GM23338 (cell line): ENCODE measurements at regions not wholly inside any gene's neighbourhood (a gene's known extent, or its start where the extent isn't known, plus 50 kb on each side); places are given as distances from the start of the nearest gene placed in this dataset.

Source experiments
- ATAC-seq: fragments of 200-7000 bp; cut with Tn5 transposase; 3 replicates; pipeline ENCODE4 v1.9.1; 2020
- DNase-seq: peaks from one replicate; pipeline ENCODE4 v3.0.0-alpha.2; 2015; ENCODE audit warnings: low spot score
- H2AFZ ChIP-seq: fragments of 200-600 bp; sonication (generic); 2 replicates; pipeline ENCODE4 v1.8.0; 2016; ENCODE audit warnings: antibody characterized with exemption, mild to moderate bottlenecking, moderate library complexity
- H3F3A ChIP-seq: fragments of 200-600 bp; sonication (generic); replicated peaks from 2 replicates; pipeline ENCODE4 v1.8.0; 2017; ENCODE audit warnings: antibody characterized with exemption, mixed run types, low read depth
- H3K27ac ChIP-seq: fragments of 200-600 bp; sonication (generic); 2 replicates; pipeline ENCODE4 v1.6.1; 2016; ENCODE audit warnings: low read depth
- H3K27me3 ChIP-seq: fragments of 200-600 bp; sonication (generic); 2 replicates; pipeline ENCODE4 v1.8.0; 2016; ENCODE audit warnings: mild to moderate bottlenecking, mixed run types, moderate library complexity; ENCODE audit not compliant: insufficient read depth
- H3K36me3 ChIP-seq: fragments of 200-600 bp; sonication (generic); 2 replicates; pipeline ENCODE4 v1.8.0; 2016; ENCODE audit warnings: mild to moderate bottlenecking; ENCODE audit not compliant: insufficient read depth
- H3K4me1 ChIP-seq: fragments of 200-600 bp; sonication (generic); 2 replicates; pipeline ENCODE4 v1.8.0; 2016; ENCODE audit warnings: mild to moderate bottlenecking, moderate library complexity; ENCODE audit not compliant: insufficient read depth
- H3K4me2 ChIP-seq: fragments of 200-600 bp; sonication (generic); 2 replicates; pipeline ENCODE4 v1.7.1; 2017; ENCODE audit warnings: mixed run types
- H3K4me3 ChIP-seq: fragments of 200-600 bp; sonication (generic); 2 replicates; pipeline ENCODE4 v1.6.1; 2016; ENCODE audit warnings: mixed run types
- H3K79me2 ChIP-seq: fragments of 200-600 bp; sonication (generic); replicated peaks from 2 replicates; pipeline ENCODE4 v1.8.0; 2017; ENCODE audit warnings: mild to moderate bottlenecking; ENCODE audit not compliant: insufficient read depth
- H3K9me2 ChIP-seq: fragments of 200-600 bp; sonication (generic); 2 replicates; pipeline ENCODE4 v1.8.0; 2017; ENCODE audit not compliant: insufficient read depth
- H4K20me1 ChIP-seq: fragments of 200-600 bp; sonication (generic); replicated peaks from 2 replicates; pipeline ENCODE4 v1.8.0; 2017; ENCODE audit warnings: mild to moderate bottlenecking; ENCODE audit not compliant: insufficient read depth
- H3K27ac Mint-ChIP-seq: 2 replicates; pipeline ENCODE4 v1.8.0; 2020; ENCODE audit warnings: inconsistent platforms, mild to moderate bottlenecking, moderate library complexity, mixed read lengths
- H3K27me3 Mint-ChIP-seq: 3 replicates; pipeline ENCODE4 v1.8.0; 2022; ENCODE audit warnings: low read depth, mild to moderate bottlenecking, moderate library complexity, mixed read lengths, inconsistent platforms; ENCODE audit not compliant: insufficient read depth, poor library complexity
- H3K36me3 Mint-ChIP-seq: 3 replicates; pipeline ENCODE4 v1.8.0; 2021; ENCODE audit warnings: low read depth, mild to moderate bottlenecking, inconsistent platforms, moderate library complexity, mixed read lengths
- H3K4me1 Mint-ChIP-seq: 3 replicates; pipeline ENCODE4 v1.8.0; 2020; ENCODE audit warnings: mild to moderate bottlenecking, inconsistent platforms, mixed read lengths
- H3K4me3 Mint-ChIP-seq: 3 replicates; pipeline ENCODE4 v1.8.0; 2021; ENCODE audit warnings: moderate library complexity, mild to moderate bottlenecking, inconsistent platforms, mixed read lengths
- H3K9me3 Mint-ChIP-seq: 3 replicates; pipeline ENCODE4 v1.8.0; 2020; ENCODE audit warnings: moderate library complexity, mild to moderate bottlenecking, inconsistent platforms, mixed read lengths
- CREB1 ChIP-seq: fragments of 250-450 bp; sonication (Bioruptor Pico); IDR thresholded peaks from 2 replicates; pipeline ENCODE4 v1.5.0; 2020; ENCODE audit warnings: low read depth, mild to moderate bottlenecking, moderate library complexity
- EZH2 ChIP-seq: fragments of 200-600 bp; sonication (generic); IDR thresholded peaks from one replicate; pipeline ENCODE4 v1.8.0; 2017; ENCODE audit warnings: antibody characterized with exemption, mild to moderate bottlenecking, low read depth; ENCODE audit not compliant: unreplicated experiment
- EZH2phosphoT487 ChIP-seq: fragments of 200-600 bp; sonication (generic); IDR thresholded peaks from one replicate; pipeline ENCODE4 v1.8.1; 2018; ENCODE audit warnings: antibody characterized with exemption; ENCODE audit not compliant: unreplicated experiment
- JUNB ChIP-seq: IDR thresholded peaks from one replicate; pipeline ENCODE4 v1.6.1; 2016; ENCODE audit warnings: antibody characterized with exemption; ENCODE audit not compliant: unreplicated experiment
- NANOG ChIP-seq: IDR thresholded peaks from 2 replicates; pipeline ENCODE4 v1.6.1; 2016; ENCODE audit warnings: antibody characterized with exemption, borderline replicate concordance
- POLR2AphosphoS5 ChIP-seq: IDR thresholded peaks from 2 replicates; pipeline ENCODE4 v1.6.1; 2016; ENCODE audit warnings: antibody characterized with exemption, low read depth
- STAT1 ChIP-seq: IDR thresholded peaks from one replicate; pipeline ENCODE4 v1.6.1; 2016; ENCODE audit warnings: antibody characterized with exemption; ENCODE audit not compliant: unreplicated experiment
- ZNF114 ChIP-seq: fragments of 250-450 bp; sonication (Bioruptor Pico); IDR thresholded peaks from 2 replicates; pipeline ENCODE4 v1.5.0; 2020; ENCODE audit warnings: mild to moderate bottlenecking, moderate library complexity
- ZNF331 ChIP-seq: fragments of 250-450 bp; sonication (Bioruptor Pico); IDR thresholded peaks from 2 replicates; pipeline ENCODE4 v1.5.0; 2020; ENCODE audit warnings: low read depth, mild to moderate bottlenecking, moderate library complexity
- TF ChIP-seq, protein P1 (sequence below): IDR thresholded peaks from 2 replicates; pipeline ENCODE4 v1.6.1; 2016; ENCODE audit warnings: antibody characterized with exemption
- TF ChIP-seq, protein P2 (sequence below), 2 experiments: fragments of 200-600 bp in 1 of 2; sonication (generic) in 1 of 2; conservative IDR thresholded peaks; 2 replicates each; pipeline versions ENCODE4 v1.5.1 to v1.6.1; 2016 to 2017; ENCODE audit warnings: antibody characterized with exemption in 2 of 2, low read depth in 2 of 2, mild to moderate bottlenecking in 2 of 2, moderate library complexity in 1 of 2
- TF ChIP-seq, protein P3 (sequence below): IDR thresholded peaks from one replicate; pipeline ENCODE4 v1.6.1; 2018; ENCODE audit warnings: antibody characterized with exemption; ENCODE audit not compliant: unreplicated experiment

DNA sequence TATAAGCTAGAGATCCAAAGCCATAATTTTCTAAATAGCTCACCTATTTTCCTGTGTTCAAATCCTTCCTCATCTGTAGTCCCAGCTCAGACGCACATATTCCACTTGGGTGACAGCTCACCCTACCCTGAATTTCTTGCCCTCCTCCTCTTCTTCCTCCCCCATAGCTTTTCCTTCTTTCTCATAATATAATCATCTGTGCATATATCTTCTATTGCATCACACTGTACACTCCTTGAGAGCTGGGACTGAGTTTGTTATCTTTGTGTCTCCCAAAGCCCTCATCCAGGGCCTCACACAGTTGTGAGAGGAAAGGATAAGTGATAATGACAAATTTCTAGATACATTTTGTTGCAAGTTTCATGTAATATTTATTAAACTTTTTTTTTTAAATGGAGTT, 55.9 kb upstream of the RTN4 start (continued):
- no peak for TF ChIP-seq EZH2phosphoT487
- TF ChIP-seq NANOG, result no peak
- no peak for TF ChIP-seq STAT1
- TF ChIP-seq ZNF114 (CRISPR knock-in tag), result no peak
- TF ChIP-seq EZH2, result no peak
- TF ChIP-seq, protein P1, sequence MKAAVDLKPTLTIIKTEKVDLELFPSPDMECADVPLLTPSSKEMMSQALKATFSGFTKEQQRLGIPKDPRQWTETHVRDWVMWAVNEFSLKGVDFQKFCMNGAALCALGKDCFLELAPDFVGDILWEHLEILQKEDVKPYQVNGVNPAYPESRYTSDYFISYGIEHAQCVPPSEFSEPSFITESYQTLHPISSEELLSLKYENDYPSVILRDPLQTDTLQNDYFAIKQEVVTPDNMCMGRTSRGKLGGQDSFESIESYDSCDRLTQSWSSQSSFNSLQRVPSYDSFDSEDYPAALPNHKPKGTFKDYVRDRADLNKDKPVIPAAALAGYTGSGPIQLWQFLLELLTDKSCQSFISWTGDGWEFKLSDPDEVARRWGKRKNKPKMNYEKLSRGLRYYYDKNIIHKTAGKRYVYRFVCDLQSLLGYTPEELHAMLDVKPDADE, result no peak
- no peak for TF ChIP-seq CREB1
- no peak for TF ChIP-seq POLR2AphosphoS5

DNA sequence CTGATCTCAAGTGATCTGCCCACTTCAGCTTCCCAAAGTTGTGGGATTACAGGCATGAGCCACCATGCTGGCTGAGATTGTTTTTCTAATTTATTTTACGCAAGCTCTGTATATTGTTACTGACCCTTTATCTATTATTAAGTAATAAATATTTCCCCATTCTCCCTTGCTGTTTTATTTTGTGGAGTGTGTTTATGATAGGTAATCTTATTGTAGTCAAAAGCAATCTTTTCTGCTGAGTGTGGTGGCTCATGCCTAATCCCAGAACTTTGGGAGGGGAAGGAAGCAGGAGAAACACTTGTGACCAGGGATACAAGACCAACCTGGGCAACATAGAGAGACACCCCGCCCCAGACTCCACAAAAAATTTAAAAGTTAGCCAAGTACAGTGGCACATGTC, 55.2 kb upstream of the RTN4 start:
- TF ChIP-seq, protein P2, sequence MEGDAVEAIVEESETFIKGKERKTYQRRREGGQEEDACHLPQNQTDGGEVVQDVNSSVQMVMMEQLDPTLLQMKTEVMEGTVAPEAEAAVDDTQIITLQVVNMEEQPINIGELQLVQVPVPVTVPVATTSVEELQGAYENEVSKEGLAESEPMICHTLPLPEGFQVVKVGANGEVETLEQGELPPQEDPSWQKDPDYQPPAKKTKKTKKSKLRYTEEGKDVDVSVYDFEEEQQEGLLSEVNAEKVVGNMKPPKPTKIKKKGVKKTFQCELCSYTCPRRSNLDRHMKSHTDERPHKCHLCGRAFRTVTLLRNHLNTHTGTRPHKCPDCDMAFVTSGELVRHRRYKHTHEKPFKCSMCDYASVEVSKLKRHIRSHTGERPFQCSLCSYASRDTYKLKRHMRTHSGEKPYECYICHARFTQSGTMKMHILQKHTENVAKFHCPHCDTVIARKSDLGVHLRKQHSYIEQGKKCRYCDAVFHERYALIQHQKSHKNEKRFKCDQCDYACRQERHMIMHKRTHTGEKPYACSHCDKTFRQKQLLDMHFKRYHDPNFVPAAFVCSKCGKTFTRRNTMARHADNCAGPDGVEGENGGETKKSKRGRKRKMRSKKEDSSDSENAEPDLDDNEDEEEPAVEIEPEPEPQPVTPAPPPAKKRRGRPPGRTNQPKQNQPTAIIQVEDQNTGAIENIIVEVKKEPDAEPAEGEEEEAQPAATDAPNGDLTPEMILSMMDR (conservative IDR thresholded peaks at IDR 0.05; ENCODE audit: low read depth in 2 of 2), result no peak
- TF ChIP-seq ZNF331 (CRISPR knock-in tag) (no peak), JUNB (no peak), EZH2phosphoT487 (no peak)
- peaks cover 2% of the 10 kb centered on the region; the same call in 1 of the 2 replicates for H3K4me1 ChIP-seq

DNA sequence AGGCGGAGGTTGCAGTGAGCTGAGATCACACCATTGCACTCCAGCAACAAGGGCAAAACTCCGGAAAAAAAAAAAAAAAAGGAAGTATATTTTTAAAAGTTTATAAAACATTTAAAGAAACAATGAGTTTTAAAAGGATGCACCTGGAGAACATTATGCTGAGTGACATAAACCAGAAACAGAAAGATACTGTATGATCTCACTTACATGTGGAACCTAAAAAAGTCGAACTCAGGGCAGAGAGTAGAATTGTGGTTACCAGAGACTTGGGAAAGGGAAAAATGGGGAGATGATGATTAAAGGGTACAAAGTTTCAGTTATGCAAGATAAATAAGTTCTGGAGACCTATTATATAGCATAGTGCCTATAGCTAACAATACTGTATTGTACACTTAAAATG, 52.8 kb upstream of the RTN4 start:
- DNase-seq (no peak), ATAC-seq (no peak)
- H3K4me2 ChIP-seq, result no peak overlapping the region
- H3K27me3 ChIP-seq, result no peaks in the 10 kb centered on the region
- H3K4me1 Mint-ChIP-seq, result peaks cover 10% of the 10 kb centered on the region; the same call in 2 of the 3 replicates
- no peaks in the 10 kb centered on the region for H3K9me2 ChIP-seq
- H3K27ac ChIP-seq, result no peak overlapping the region
- H3F3A ChIP-seq, result no peaks in the 10 kb centered on the region
- no peaks in the 10 kb centered on the region for H3K79me2 ChIP-seq
- H3K27me3 Mint-ChIP-seq, result no peaks in the 10 kb centered on the region
- H3K9me3 Mint-ChIP-seq, result no peaks in the 10 kb centered on the region
- no peaks in the 10 kb centered on the region for H3K36me3 Mint-ChIP-seq
- no peaks in the 10 kb centered on the region for H4K20me1 ChIP-seq
- no peaks in the 10 kb centered on the region for H3K36me3 ChIP-seq
- no peak overlapping the region for H3K27ac Mint-ChIP-seq
- H3K4me1 ChIP-seq, result peaks cover 12% of the 10 kb centered on the region
- H2AFZ ChIP-seq, result no peak overlapping the region
- no peak overlapping the region for H3K4me3 Mint-ChIP-seq
- H3K4me3 ChIP-seq, result no peak overlapping the region
- TF ChIP-seq STAT1, result no peak
- TF ChIP-seq, protein P1, result no peak
- TF ChIP-seq, protein P2 (conservative IDR thresholded peaks at IDR 0.05; ENCODE audit: low read depth in 2 of 2), result no peak
- no peak for TF ChIP-seq EZH2phosphoT487
- TF ChIP-seq, protein P3, sequence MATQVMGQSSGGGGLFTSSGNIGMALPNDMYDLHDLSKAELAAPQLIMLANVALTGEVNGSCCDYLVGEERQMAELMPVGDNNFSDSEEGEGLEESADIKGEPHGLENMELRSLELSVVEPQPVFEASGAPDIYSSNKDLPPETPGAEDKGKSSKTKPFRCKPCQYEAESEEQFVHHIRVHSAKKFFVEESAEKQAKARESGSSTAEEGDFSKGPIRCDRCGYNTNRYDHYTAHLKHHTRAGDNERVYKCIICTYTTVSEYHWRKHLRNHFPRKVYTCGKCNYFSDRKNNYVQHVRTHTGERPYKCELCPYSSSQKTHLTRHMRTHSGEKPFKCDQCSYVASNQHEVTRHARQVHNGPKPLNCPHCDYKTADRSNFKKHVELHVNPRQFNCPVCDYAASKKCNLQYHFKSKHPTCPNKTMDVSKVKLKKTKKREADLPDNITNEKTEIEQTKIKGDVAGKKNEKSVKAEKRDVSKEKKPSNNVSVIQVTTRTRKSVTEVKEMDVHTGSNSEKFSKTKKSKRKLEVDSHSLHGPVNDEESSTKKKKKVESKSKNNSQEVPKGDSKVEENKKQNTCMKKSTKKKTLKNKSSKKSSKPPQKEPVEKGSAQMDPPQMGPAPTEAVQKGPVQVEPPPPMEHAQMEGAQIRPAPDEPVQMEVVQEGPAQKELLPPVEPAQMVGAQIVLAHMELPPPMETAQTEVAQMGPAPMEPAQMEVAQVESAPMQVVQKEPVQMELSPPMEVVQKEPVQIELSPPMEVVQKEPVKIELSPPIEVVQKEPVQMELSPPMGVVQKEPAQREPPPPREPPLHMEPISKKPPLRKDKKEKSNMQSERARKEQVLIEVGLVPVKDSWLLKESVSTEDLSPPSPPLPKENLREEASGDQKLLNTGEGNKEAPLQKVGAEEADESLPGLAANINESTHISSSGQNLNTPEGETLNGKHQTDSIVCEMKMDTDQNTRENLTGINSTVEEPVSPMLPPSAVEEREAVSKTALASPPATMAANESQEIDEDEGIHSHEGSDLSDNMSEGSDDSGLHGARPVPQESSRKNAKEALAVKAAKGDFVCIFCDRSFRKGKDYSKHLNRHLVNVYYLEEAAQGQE, result no peak
- no peak for TF ChIP-seq CREB1
- TF ChIP-seq ZNF331 (CRISPR knock-in tag), result no peak
- no peak for TF ChIP-seq EZH2
- no peak for TF ChIP-seq POLR2AphosphoS5
- TF ChIP-seq JUNB, result no peak

More for the DNA sequence above, 55.2 kb upstream of the RTN4 start:
- no peak for DNase-seq
- Mint-ChIP-seq H3K27me3 (no peaks in the 10 kb centered on the region), H3K4me1 (peaks cover 3% of the 10 kb centered on the region; the same call in 2 of the 3 replicates), H3K36me3 (no peaks in the 10 kb centered on the region), H3K9me3 (no peaks in the 10 kb centered on the region), H3K4me3 (no peak overlapping the region), H3K27ac (no peak overlapping the region)
- Histone ChIP-seq H4K20me1 (no peaks in the 10 kb centered on the region), H3F3A (no peaks in the 10 kb centered on the region), H3K27me3 (no peaks in the 10 kb centered on the region), H3K36me3 (no peaks in the 10 kb centered on the region), H2AFZ (no peak overlapping the region), H3K79me2 (no peaks in the 10 kb centered on the region), H3K4me2 (no peak overlapping the region), H3K9me2 (no peaks in the 10 kb centered on the region), H3K4me3 (no peak overlapping the region), H3K27ac (no peak overlapping the region)
- no peak for ATAC-seq
